ENCODE measurements at regions not wholly inside any gene's neighbourhood (a gene's known extent, or its start where the extent isn't known, plus 50 kb on each side); places are given as distances from the start of the nearest gene placed in this dataset.
A peak's percentile ranks its signal among the peaks of the same experiment; 100 is the strongest.

- no peak for DNase-seq (ENCODE audit: low spot score)
- in situ Hi-C loops (cut with MboI; ENCODE audit: low sequenced_read_pairs, unreplicated experiment), result no loop called here
- TF ChIP-seq CTCF (IDR thresholded peaks at IDR 0.05; ENCODE audit: borderline replicate concordance, control extremely low read depth, extremely low read depth, insufficient read depth, missing control alignments), result no peak
These were observed 50.4 kb upstream of the GGTA1 start for GRCh38 chr9:121550041-121550440.

- in situ Hi-C loops (cut with MboI; ENCODE audit: low sequenced_read_pairs, unreplicated experiment), result no loop called here
- peak; percentile 86 for DNase-seq (ENCODE audit: low spot score)
These were observed 51.2 kb upstream of the GGTA1 start for GRCh38 chr9:121550569-121551512.

GRCh38 chr9:121551985-121552753 lies 52.5 kb upstream of the GGTA1 start:
- no peak for TF ChIP-seq CTCF (IDR thresholded peaks at IDR 0.05; ENCODE audit: borderline replicate concordance, control extremely low read depth, extremely low read depth, insufficient read depth, missing control alignments)
- DNase-seq (ENCODE audit: low spot score), result no peak
- in situ Hi-C loops (cut with MboI; ENCODE audit: low sequenced_read_pairs, unreplicated experiment), result no loop called here

More at GRCh38 chr9:121550569-121551512, 51.2 kb upstream of the GGTA1 start:
- TF ChIP-seq CTCF (IDR thresholded peaks at IDR 0.05; ENCODE audit: borderline replicate concordance, control extremely low read depth, extremely low read depth, insufficient read depth, missing control alignments), result peak; percentile 94

GRCh38 chr9:121556082-121556481 lies 56.4 kb upstream of the GGTA1 start:
- in situ Hi-C loops (cut with MboI; ENCODE audit: low sequenced_read_pairs, unreplicated experiment), result no loop called here
- no peak for TF ChIP-seq CTCF (IDR thresholded peaks at IDR 0.05; ENCODE audit: borderline replicate concordance, control extremely low read depth, extremely low read depth, insufficient read depth, missing control alignments)
- no peak for DNase-seq (ENCODE audit: low spot score)

GRCh38 chr9:121556580-121556979 lies 56.9 kb upstream of the GGTA1 start:
- no peak for TF ChIP-seq CTCF (IDR thresholded peaks at IDR 0.05; ENCODE audit: borderline replicate concordance, control extremely low read depth, extremely low read depth, insufficient read depth, missing control alignments)
- in situ Hi-C loops (cut with MboI; ENCODE audit: low sequenced_read_pairs, unreplicated experiment), result no loop called here

GRCh38 chr9:121557581-121558447 lies 58.2 kb upstream of the GGTA1 start:
- peak; percentile 61 for DNase-seq (ENCODE audit: low spot score)
- in situ Hi-C loops (cut with MboI; ENCODE audit: low sequenced_read_pairs, unreplicated experiment), result no loop called here
- TF ChIP-seq CTCF (IDR thresholded peaks at IDR 0.05; ENCODE audit: borderline replicate concordance, control extremely low read depth, extremely low read depth, insufficient read depth, missing control alignments), result no peak

More at GRCh38 chr9:121556580-121556979, 56.9 kb upstream of the GGTA1 start:
- no peak for DNase-seq (ENCODE audit: low spot score)
